K562 (cell line): ENCODE measurements at regions not wholly inside any gene's neighbourhood (a gene's known extent, or its start where the extent isn't known, plus 50 kb on each side); places are given as distances from the start of the nearest gene placed in this dataset.

Source experiments
- ATAC-seq: fragments of 200-7000 bp; cut with Tn5 transposase; 3 replicates; pipeline ENCODE4 v1.9.1; 2020; ENCODE audit warnings: moderate library complexity
- BruUV-seq: library from RNA; stranded (reverse); fragments of 400-500 nt; replicated peaks from 2 replicates; lab custom pipeline; 2021; lab: Mats Ljungman, UMichigan
- CTCF ChIA-PET: fragments of 300-600 bp; formaldehyde crosslinking; extraction: SDS; loops from one replicate; lab custom pipeline; 2021; ENCODE audit warnings: low intra/inter-chr PET ratio; lab: Yijun Ruan, JAX
- POLR2A ChIA-PET: fragments of 300-600, 350-650 bp; sonication (Branson Sonifier 250); formaldehyde crosslinking; extraction: SDS; loops from one replicate; lab custom pipeline; 2021; ENCODE audit warnings: antibody characterized with exemption, inconsistent platforms; lab: Yijun Ruan, JAX
- DNase-seq, 4 experiments: peaks; one replicate each; pipeline versions ENCODE4 v3.0.0 to v3.0.0-alpha.2; 2011 to 2018; ENCODE audit warnings: low spot score in 3 of 4, mixed read lengths in 3 of 4; ENCODE audit errors: extremely low read depth in 1 of 4
- FAIRE-seq: peaks from 2 replicates; lab custom pipeline; 2011; peaks lifted over from hg19 to GRCh38; lab: Jason Lieb, UNC
- H2AFZ ChIP-seq: 2 replicates; pipeline ENCODE4 v1.6.0; 2011; ENCODE audit warnings: low read depth, low read length, control low read depth, inconsistent platforms
- H3K27ac ChIP-seq: fragments of 200-600 bp; 3 replicates; pipeline ENCODE4 v1.8.0; 2011; ENCODE audit warnings: low read depth, mild to moderate bottlenecking, control low read depth, inconsistent platforms, low read length, moderate library complexity, mixed read lengths; ENCODE audit errors: extremely low read depth
- H3K27me3 ChIP-seq, 2 experiments: fragments of 300-600 bp in 1 of 2; 2 replicates in 1 of 2; 3 replicates in 1 of 2; pipeline versions ENCODE4 v1.6.0 to v1.8.0; 2011; ENCODE audit warnings: inconsistent platforms in 2 of 2, low read length in 2 of 2, mild to moderate bottlenecking in 1 of 2, mixed read lengths in 1 of 2, moderate library complexity in 1 of 2; ENCODE audit not compliant: control insufficient read depth in 2 of 2, insufficient read depth in 2 of 2
- H3K36me3 ChIP-seq: fragments of 300-600 bp; 3 replicates; pipeline ENCODE4 v1.8.0; 2011; ENCODE audit warnings: mild to moderate bottlenecking, low read length, inconsistent platforms; ENCODE audit not compliant: control insufficient read depth, insufficient read depth
- H3K4me1 ChIP-seq, 2 experiments: fragments of 200-600 bp in 1 of 2; replicated peaks in 1 of 2; 2 replicates in 1 of 2; 3 replicates in 1 of 2; pipeline versions ENCODE4 v1.5.1 to v1.8.0; 2011; ENCODE audit warnings: inconsistent platforms in 2 of 2, low read length in 2 of 2, mild to moderate bottlenecking in 1 of 2, mixed read lengths in 1 of 2, moderate library complexity in 1 of 2; ENCODE audit not compliant: control insufficient read depth in 2 of 2, insufficient read depth in 2 of 2
- H3K4me2 ChIP-seq: 2 replicates; pipeline ENCODE4 v1.6.1; 2011; ENCODE audit warnings: low read length, control low read depth, inconsistent platforms, mixed read lengths; ENCODE audit not compliant: insufficient read depth
- H3K4me3 ChIP-seq: fragments of 200-600 bp; sonication (generic), shearing (Covaris generic); 2 replicates; pipeline ENCODE4 v1.5.1; 2016; ENCODE audit warnings: control low read depth, inconsistent platforms
- H3K79me2 ChIP-seq: fragments of 200-600 bp; 3 replicates; pipeline ENCODE4 v1.8.0; 2011; ENCODE audit warnings: low read length, inconsistent platforms; ENCODE audit not compliant: control insufficient read depth, insufficient read depth
- H3K9ac ChIP-seq, 2 experiments: 2 replicates each; pipeline versions ENCODE4 v1.6.0 to v1.6.1; 2011; ENCODE audit warnings: low read depth in 2 of 2, low read length in 2 of 2, control low read depth in 1 of 2, inconsistent platforms in 1 of 2, mild to moderate bottlenecking in 1 of 2, mixed read lengths in 1 of 2; ENCODE audit not compliant: insufficient read depth in 1 of 2
- H3K9me1 ChIP-seq: one replicate; pipeline ENCODE4 v1.6.0; 2011; ENCODE audit warnings: inconsistent platforms, mild to moderate bottlenecking, low read length, moderate library complexity; ENCODE audit not compliant: control insufficient read depth, insufficient read depth
- H3K9me3 ChIP-seq: replicated peaks from 2 replicates; pipeline ENCODE4 v1.5.1; 2011; ENCODE audit warnings: low read depth, low read length, inconsistent platforms; ENCODE audit not compliant: control insufficient read depth, insufficient read depth
- H4K20me1 ChIP-seq: replicated peaks from 2 replicates; pipeline ENCODE4 v1.6.1; 2011; ENCODE audit warnings: low read length, inconsistent platforms, mixed read lengths; ENCODE audit not compliant: control insufficient read depth, insufficient read depth
- ARHGAP35 ChIP-seq: fragments of 450-650 bp; IDR thresholded peaks from 2 replicates; pipeline ENCODE4 v1.6.1; 2018; ENCODE audit not compliant: partially characterized antibody
- ARNT ChIP-seq, 2 experiments: fragments of 450-650 bp; IDR thresholded peaks; 2 replicates each; pipeline ENCODE4 v1.6.1; 2016; ENCODE audit warnings: mild to moderate bottlenecking in 1 of 2
- COPS2 ChIP-seq: fragments of 450-650 bp; conservative IDR thresholded peaks from 2 replicates; pipeline ENCODE4 v1.6.1; 2016; ENCODE audit warnings: mild to moderate bottlenecking, moderate library complexity
- MTA3 ChIP-seq: fragments of 450-650 bp; formaldehyde crosslinking; IDR thresholded peaks from 2 replicates; pipeline ENCODE4 v1.6.1; 2017; ENCODE audit warnings: mild to moderate bottlenecking, borderline replicate concordance
- SMAD4 ChIP-seq: fragments of 250-450 bp; sonication (Bioruptor Pico); conservative IDR thresholded peaks from 2 replicates; pipeline ENCODE4 v1.8.0; 2021; ENCODE audit warnings: inconsistent platforms, mild to moderate bottlenecking, moderate library complexity
- SRF ChIP-seq, 2 experiments: fragments of 250-450, 450-650 bp in 1 of 2; sonication (Bioruptor Pico) in 1 of 2; sonication (generic) in 1 of 2; formaldehyde crosslinking; IDR thresholded peaks; 2 replicates each; pipeline versions ENCODE4 v1.5.0 to v1.5.1; 2020 to 2022; ENCODE audit warnings: mild to moderate bottlenecking in 1 of 2, missing genetic modification reagents in 1 of 2
- TFAP4 ChIP-seq: sonication (generic); formaldehyde crosslinking; IDR thresholded peaks from 2 replicates; pipeline ENCODE4 v1.8.0; 2022; ENCODE audit warnings: missing genetic modification reagents, mild to moderate bottlenecking, moderate library complexity, borderline replicate concordance
- WGBS: fragments of 100-300 bp; shearing (Covaris generic); methylation state at CpG from one replicate; pipeline ENCODE4 v1.1.6; 2016; ENCODE audit warnings: low coverage, mixed read lengths; ENCODE audit not compliant: insufficient coverage; ENCODE audit errors: missing lambda C conversion rate; 5-methylcytosine and 5-hydroxymethylcytosine counted together
- in situ Hi-C: fragments of 300-500 bp; cut with MboI; formaldehyde crosslinking; loops from 4 replicates; pipeline ENCODE4 v1.15.0; 2018; ENCODE audit warnings: inconsistent platforms, mixed read lengths
- intact Hi-C: fragments of 100-400 bp; cut with micrococcal nuclease; formaldehyde crosslinking; loops from 2 replicates; pipeline ENCODE4 v1.14.2; 2022

GRCh38 chr11:29364006-29364405, 652.8 kb downstream of the KCNA4 start:
- Histone ChIP-seq H3K4me1 (no peaks in the 10 kb centered on the region), H3K79me2 (no peaks in the 10 kb centered on the region), H4K20me1 (no peaks in the 10 kb centered on the region), H3K4me3 (no peak overlapping the region), H3K9me3 (0 out of 2 replicates have a peak, but pooled peaks cover 2% of the 10 kb centered on the region), H3K27ac (no peak overlapping the region)
- CTCF ChIA-PET, result no interaction called here
- FAIRE-seq, result no peak
- no peak for ATAC-seq
- TF ChIP-seq ARHGAP35 (no peak), ARNT (IDR thresholded peaks at IDR 0.05) (no peak), SMAD4 (no peak), MTA3 (no peak), COPS2 (no peak)
- TF ChIP-seq, all 486 proteins: peak for 0
- H3K36me3 ChIP-seq, result no peaks in the 10 kb centered on the region
- in situ Hi-C loops (no loop called here), intact Hi-C loops (no loop called here)
- H3K4me2 ChIP-seq, result no peak overlapping the region
- WGBS, result 0% methylated on average over 2 of the region's 2 CpGs
- POLR2A ChIA-PET, result no interaction called here
- H3K9me1 ChIP-seq, result no peaks in the 10 kb centered on the region
- H2AFZ ChIP-seq, result no peak overlapping the region
- DNase-seq, result no peak
- no peak overlapping the region for H3K9ac ChIP-seq
- H3K27me3 ChIP-seq, result no peaks in the 10 kb centered on the region
- no TSS peak for BruUV-seq

- CTCF ChIA-PET, result no interaction called here
- ATAC-seq, result no peak
- in situ Hi-C loops, result no loop called here
- TF ChIP-seq SRF (CRISPR knock-in tag; IDR thresholded peaks at IDR 0.05) (no peak), TFAP4 (no peak)
Measured at GRCh38 chr11:29361369-29361768, 655.5 kb downstream of the KCNA4 start.

More at GRCh38 chr11:29361369-29361768, 655.5 kb downstream of the KCNA4 start:
- no peak overlapping the region for H3K9ac ChIP-seq
- no peaks in the 10 kb centered on the region for H3K4me1 ChIP-seq
- DNase-seq (no peak), FAIRE-seq (no peak)
- no peaks in the 10 kb centered on the region for H3K9me1 ChIP-seq
- POLR2A ChIA-PET, result no interaction called here
- H2AFZ ChIP-seq, result no peak overlapping the region
- H3K9me3 ChIP-seq, result 0 out of 2 replicates have a peak, but pooled peaks cover 4% of the 10 kb centered on the region
- BruUV-seq, result no TSS peak
- no peaks in the 10 kb centered on the region for H3K79me2 ChIP-seq
- H3K36me3 ChIP-seq, result no peaks in the 10 kb centered on the region
- no peak overlapping the region for H3K4me3 ChIP-seq
- no peak overlapping the region for H3K27ac ChIP-seq
- no peaks in the 10 kb centered on the region for H3K27me3 ChIP-seq
- intact Hi-C loops, result no loop called here
- H4K20me1 ChIP-seq, result no peaks in the 10 kb centered on the region
- no peak overlapping the region for H3K4me2 ChIP-seq
- 0% methylated on average over 1 of the region's 1 CpG for WGBS
